ENCODE measurements at regions not wholly inside any gene's neighbourhood (a gene's known extent, or its start where the extent isn't known, plus 50 kb on each side); places are given as distances from the start of the nearest gene placed in this dataset.
"Not testable (repeated sequence)": the region's sequence is repeated elsewhere in the genome, so short reads cannot be mapped to it uniquely, and the experiment has no call there.

- Histone ChIP-seq H3K9me3 (no peaks in the 10 kb centered on the region), H3K27ac (no peak overlapping the region), H3K27me3 (no peaks in the 10 kb centered on the region), H3K36me3 (no peaks in the 10 kb centered on the region), H3K4me1 (ENCODE audit: insufficient read depth) (no peaks in the 10 kb centered on the region), H3K4me3 (no peak overlapping the region)
- TF ChIP-seq POLR2A (IDR thresholded peaks at IDR 0.05) (no peak), EP300 (IDR thresholded peaks at IDR 0.05) (no peak), CTCF (IDR thresholded peaks at IDR 0.05) (no peak)
- DNase-seq: no peak
- 83 to 96% (median 90%) methylated on average over 2 of the region's 2 CpGs for WGBS, 3 donors
- intact Hi-C loops (cut with DNase I): no loop called here
Observed at GRCh38 chr17:70947215-70947614, 777.9 kb downstream of the KCNJ2 start.

- Histone ChIP-seq H3K4me1 (ENCODE audit: insufficient read depth) (no peaks in the 10 kb centered on the region), H3K9me3 (no peaks in the 10 kb centered on the region), H3K4me3 (no peak overlapping the region), H3K27me3 (no peaks in the 10 kb centered on the region), H3K36me3 (no peaks in the 10 kb centered on the region), H3K27ac (no peak overlapping the region)
- DNase-seq: no peak
- 88 to 89% (median 88%) methylated on average over 17 of the region's 17 CpGs for WGBS, 3 donors
- intact Hi-C loops (cut with DNase I): no loop called here
- no peak for TF ChIP-seq POLR2A (IDR thresholded peaks at IDR 0.05)
- no peak for TF ChIP-seq EP300 (IDR thresholded peaks at IDR 0.05)
- no peak for TF ChIP-seq CTCF (IDR thresholded peaks at IDR 0.05)
Observed at GRCh38 chr17:70947636-70948565, 778.6 kb downstream of the KCNJ2 start.

GRCh38 chr17:70953140-70953539 lies 783.8 kb downstream of the KCNJ2 start:
- DNase-seq; H3K27me3 ChIP-seq; intact Hi-C loops (cut with DNase I); H3K4me3 ChIP-seq; H3K36me3 ChIP-seq; H3K4me1 ChIP-seq (ENCODE audit: insufficient read depth); H3K27ac ChIP-seq; H3K9me3 ChIP-seq: not testable (repeated sequence)
- 70 to 100% (median 91%) methylated on average over 1 of the region's 1 CpG for WGBS, 3 donors

GRCh38 chr17:70955441-70955840 lies 786.1 kb downstream of the KCNJ2 start:
- 75 to 80% (median 80%) methylated on average over 7 of the region's 7 CpGs for WGBS, 3 donors
- DNase-seq: no peak
- intact Hi-C loops (cut with DNase I): no loop called here
- no peaks in the 10 kb centered on the region for H3K4me1 ChIP-seq (ENCODE audit: insufficient read depth)
- no peak overlapping the region for H3K4me3 ChIP-seq
- H3K27ac ChIP-seq: no peak overlapping the region
- no peaks in the 10 kb centered on the region for H3K36me3 ChIP-seq
- H3K27me3 ChIP-seq: no peaks in the 10 kb centered on the region
- no peaks in the 10 kb centered on the region for H3K9me3 ChIP-seq
- no peak for TF ChIP-seq CTCF (IDR thresholded peaks at IDR 0.05)
- TF ChIP-seq EP300 (IDR thresholded peaks at IDR 0.05): no peak
- no peak for TF ChIP-seq POLR2A (IDR thresholded peaks at IDR 0.05)

GRCh38 chr17:70956726-70957125 lies 787.4 kb downstream of the KCNJ2 start:
- 48 to 65% (median 52%) methylated on average over 5 of the region's 5 CpGs for WGBS, 3 donors
- Histone ChIP-seq H3K27me3 (no peaks in the 10 kb centered on the region), H3K4me1 (ENCODE audit: insufficient read depth) (no peaks in the 10 kb centered on the region), H3K27ac (no peak overlapping the region), H3K36me3 (no peaks in the 10 kb centered on the region), H3K4me3 (no peak overlapping the region), H3K9me3 (no peaks in the 10 kb centered on the region)
- no peak for TF ChIP-seq EP300 (IDR thresholded peaks at IDR 0.05)
- no peak for TF ChIP-seq POLR2A (IDR thresholded peaks at IDR 0.05)
- TF ChIP-seq CTCF (IDR thresholded peaks at IDR 0.05): no peak
- DNase-seq: no peak
- intact Hi-C loops (cut with DNase I): no loop called here

All from ovary (tissue), 7 donors.